ENCODE measurements at regions not wholly inside any gene's neighbourhood (a gene's known extent, or its start where the extent isn't known, plus 50 kb on each side); places are given as distances from the start of the nearest gene placed in this dataset.

GRCh38 chr1:244220410-244220809 lies 169.3 kb downstream of the ZBTB18 start:
- no peak overlapping the region for H3K27ac ChIP-seq
- TF ChIP-seq CTCF (conservative IDR thresholded peaks at IDR 0.05) = no peak

GRCh38 chr1:244221991-244222390 lies 170.9 kb downstream of the ZBTB18 start:
- TF ChIP-seq CTCF (conservative IDR thresholded peaks at IDR 0.05) = no peak
- H3K27ac ChIP-seq = no peak overlapping the region

GRCh38 chr1:244224487-244225430 lies 173.7 kb downstream of the ZBTB18 start:
- no peak for TF ChIP-seq CTCF (conservative IDR thresholded peaks at IDR 0.05)

GRCh38 chr1:244226435-244226834 lies 175.4 kb downstream of the ZBTB18 start:
- TF ChIP-seq CTCF (conservative IDR thresholded peaks at IDR 0.05) = no peak
- no peak overlapping the region for H3K27ac ChIP-seq

More at GRCh38 chr1:244224487-244225430, 173.7 kb downstream of the ZBTB18 start:
- H3K27ac ChIP-seq = no peak overlapping the region

GRCh38 chr1:244230470-244230869 lies 179.4 kb downstream of the ZBTB18 start:
- no peak for TF ChIP-seq CTCF (conservative IDR thresholded peaks at IDR 0.05)
- H3K27ac ChIP-seq = no peak overlapping the region

- peak overlapping the region; percentile 29; the same call in 1 of the 2 replicates for H3K27ac ChIP-seq
- no peak for TF ChIP-seq CTCF (conservative IDR thresholded peaks at IDR 0.05)
Measured at GRCh38 chr1:244231193-244231571, 180.1 kb downstream of the ZBTB18 start.

GRCh38 chr1:244231572-244232315 lies 180.7 kb downstream of the ZBTB18 start:
- TF ChIP-seq CTCF (conservative IDR thresholded peaks at IDR 0.05) = no peak
- H3K27ac ChIP-seq = peak overlapping the region; percentile 29; the same call in 1 of the 2 replicates
